ENCODE measurements at regions not wholly inside any gene's neighbourhood (a gene's known extent, or its start where the extent isn't known, plus 50 kb on each side); places are given as distances from the start of the nearest gene placed in this dataset.

DNA sequence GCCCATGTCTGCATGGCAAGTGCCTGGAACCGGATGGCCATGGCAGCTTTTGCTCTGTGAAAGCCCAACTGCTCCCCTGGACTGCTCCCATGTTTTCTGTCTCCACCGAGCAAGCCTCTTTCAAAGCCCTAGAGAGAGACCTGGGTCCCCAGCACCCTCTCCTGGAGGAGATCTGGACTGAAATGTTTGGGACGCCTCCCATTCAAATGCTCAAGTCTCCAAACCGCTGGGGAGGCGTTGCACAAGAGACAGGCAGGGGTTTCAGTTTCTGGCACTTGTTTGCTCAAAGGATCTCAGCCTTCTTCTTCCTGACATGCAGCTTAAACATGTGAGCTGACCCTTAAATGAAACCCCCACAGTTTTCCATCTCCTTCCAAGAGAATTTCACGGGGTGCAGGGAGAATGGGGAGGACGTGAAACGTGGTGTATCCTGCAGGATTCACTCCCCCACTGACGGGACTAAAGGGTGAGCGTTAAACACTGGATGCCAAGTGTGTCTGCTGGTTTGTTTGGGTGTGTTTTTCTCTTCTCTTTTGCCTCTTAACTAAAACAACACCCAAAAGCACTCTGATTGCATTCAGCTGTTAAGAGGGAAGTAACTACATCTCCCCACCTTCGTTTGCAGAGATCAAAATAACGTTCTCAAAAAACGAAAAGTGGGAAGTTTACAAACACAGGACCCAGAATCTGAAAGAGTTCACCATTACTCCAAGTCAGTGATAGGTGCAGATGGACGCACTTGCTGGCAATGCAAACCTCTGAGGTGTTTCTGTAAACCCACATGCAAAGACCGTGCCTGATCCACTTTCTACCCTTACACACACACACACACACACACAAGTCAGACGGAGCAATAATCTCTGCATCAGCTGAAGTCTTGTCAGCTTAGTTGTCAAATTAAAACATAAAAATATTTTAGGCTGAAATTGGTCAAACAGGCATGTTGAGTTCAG, 256.9 kb downstream of the C16orf95 start:
- peaks cover 93% of the 10 kb centered on the region for H3K4me1 Mint-ChIP-seq
- no peaks in the 10 kb centered on the region for H3K36me3 Mint-ChIP-seq (ENCODE audit: low read depth)
- H3K9me3 Mint-ChIP-seq: peaks cover under 1% of the 10 kb centered on the region
- TF ChIP-seq, protein P1, sequence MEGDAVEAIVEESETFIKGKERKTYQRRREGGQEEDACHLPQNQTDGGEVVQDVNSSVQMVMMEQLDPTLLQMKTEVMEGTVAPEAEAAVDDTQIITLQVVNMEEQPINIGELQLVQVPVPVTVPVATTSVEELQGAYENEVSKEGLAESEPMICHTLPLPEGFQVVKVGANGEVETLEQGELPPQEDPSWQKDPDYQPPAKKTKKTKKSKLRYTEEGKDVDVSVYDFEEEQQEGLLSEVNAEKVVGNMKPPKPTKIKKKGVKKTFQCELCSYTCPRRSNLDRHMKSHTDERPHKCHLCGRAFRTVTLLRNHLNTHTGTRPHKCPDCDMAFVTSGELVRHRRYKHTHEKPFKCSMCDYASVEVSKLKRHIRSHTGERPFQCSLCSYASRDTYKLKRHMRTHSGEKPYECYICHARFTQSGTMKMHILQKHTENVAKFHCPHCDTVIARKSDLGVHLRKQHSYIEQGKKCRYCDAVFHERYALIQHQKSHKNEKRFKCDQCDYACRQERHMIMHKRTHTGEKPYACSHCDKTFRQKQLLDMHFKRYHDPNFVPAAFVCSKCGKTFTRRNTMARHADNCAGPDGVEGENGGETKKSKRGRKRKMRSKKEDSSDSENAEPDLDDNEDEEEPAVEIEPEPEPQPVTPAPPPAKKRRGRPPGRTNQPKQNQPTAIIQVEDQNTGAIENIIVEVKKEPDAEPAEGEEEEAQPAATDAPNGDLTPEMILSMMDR (IDR thresholded peaks at IDR 0.05): no peak
- H3K4me3 Mint-ChIP-seq: peak overlapping the region; percentile 21
- no peak for DNase-seq
- H3K27ac Mint-ChIP-seq: peak overlapping the region; percentile 36
- H3K27me3 Mint-ChIP-seq (ENCODE audit: low read depth, poor library complexity): peaks cover 10% of the 10 kb centered on the region

GRCh38 chr16:87061243-87061920, 255.8 kb downstream of the C16orf95 start:
- TF ChIP-seq, protein P1 (IDR thresholded peaks at IDR 0.05): no peak
- Mint-ChIP-seq H3K27ac (no peak overlapping the region), H3K9me3 (no peaks in the 10 kb centered on the region), H3K27me3 (ENCODE audit: low read depth, poor library complexity) (peaks cover 10% of the 10 kb centered on the region), H3K36me3 (ENCODE audit: low read depth) (no peaks in the 10 kb centered on the region), H3K4me3 (no peak overlapping the region), H3K4me1 (peaks cover 94% of the 10 kb centered on the region)
- DNase-seq: no peak

- peak overlapping the region; percentile 19 for H3K4me3 Mint-ChIP-seq
- H3K27ac Mint-ChIP-seq: no peak overlapping the region
- no peaks in the 10 kb centered on the region for H3K9me3 Mint-ChIP-seq
- DNase-seq: peak; percentile 85
- H3K27me3 Mint-ChIP-seq (ENCODE audit: low read depth, poor library complexity): peaks cover 10% of the 10 kb centered on the region
- peaks cover 97% of the 10 kb centered on the region for H3K4me1 Mint-ChIP-seq
- H3K36me3 Mint-ChIP-seq (ENCODE audit: low read depth): no peaks in the 10 kb centered on the region
- TF ChIP-seq, protein P1 (IDR thresholded peaks at IDR 0.05): peak; percentile 83
Measured at GRCh38 chr16:87062569-87063442, 254.4 kb downstream of the C16orf95 start.

- H3K27me3 Mint-ChIP-seq (ENCODE audit: low read depth, poor library complexity): peaks cover 10% of the 10 kb centered on the region
- no peak for DNase-seq
- H3K9me3 Mint-ChIP-seq: no peaks in the 10 kb centered on the region
- no peak overlapping the region for H3K27ac Mint-ChIP-seq
- TF ChIP-seq, protein P1 (IDR thresholded peaks at IDR 0.05): no peak
- H3K4me1 Mint-ChIP-seq: peaks cover 100% of the 10 kb centered on the region
- H3K36me3 Mint-ChIP-seq (ENCODE audit: low read depth): no peaks in the 10 kb centered on the region
- H3K4me3 Mint-ChIP-seq: peak overlapping the region; percentile 35
Measured at GRCh38 chr16:87063543-87063942, 253.6 kb downstream of the C16orf95 start.

GRCh38 chr16:87064731-87065445, 252.3 kb downstream of the C16orf95 start:
- TF ChIP-seq, protein P1 (IDR thresholded peaks at IDR 0.05): no peak
- no peaks in the 10 kb centered on the region for H3K36me3 Mint-ChIP-seq (ENCODE audit: low read depth)
- no peaks in the 10 kb centered on the region for H3K9me3 Mint-ChIP-seq
- H3K27ac Mint-ChIP-seq: peak overlapping the region; percentile 88
- H3K4me1 Mint-ChIP-seq: peaks cover 100% of the 10 kb centered on the region
- peak overlapping the region; percentile 74 for H3K4me3 Mint-ChIP-seq
- no peak for DNase-seq
- peaks cover 9% of the 10 kb centered on the region for H3K27me3 Mint-ChIP-seq (ENCODE audit: low read depth, poor library complexity)

Data from nephron progenitor cell (in vitro differentiated cells).